DOHH2 (cell line): ENCODE measurements at regions not wholly inside any gene's neighbourhood (a gene's known extent, or its start where the extent isn't known, plus 50 kb on each side); places are given as distances from the start of the nearest gene placed in this dataset.

Source experiments
- H3F3A ChIP-seq: fragments of 200-600 bp; sonication (generic), shearing (Covaris generic); 2 replicates; pipeline ENCODE4 v1.6.0; 2016; ENCODE audit warnings: antibody characterized with exemption, mild to moderate bottlenecking; ENCODE audit not compliant: control insufficient read depth, insufficient read depth
- H3K27ac ChIP-seq: fragments of 200-600 bp; sonication (generic); 2 replicates; pipeline ENCODE4 v1.5.1; 2014; ENCODE audit warnings: low read depth, mild to moderate bottlenecking, low read length, moderate library complexity
- H3K27me3 ChIP-seq: fragments of 200-600 bp; sonication (generic); 2 replicates; pipeline ENCODE4 v1.6.1; 2014; ENCODE audit warnings: mild to moderate bottlenecking, low read length, mixed read lengths; ENCODE audit not compliant: control insufficient read depth
- H3K36me3 ChIP-seq: fragments of 200-600 bp; sonication (generic); 2 replicates; pipeline ENCODE4 v1.6.1; 2014; ENCODE audit warnings: mild to moderate bottlenecking, low read length, moderate library complexity, mixed read lengths; ENCODE audit not compliant: control insufficient read depth
- H3K4me1 ChIP-seq: fragments of 200-600 bp; sonication (generic); 2 replicates; pipeline ENCODE4 v1.6.1; 2014; ENCODE audit warnings: mild to moderate bottlenecking, low read length, mixed read lengths; ENCODE audit not compliant: control insufficient read depth
- H3K4me2 ChIP-seq: fragments of 200-600 bp; sonication (generic); 2 replicates; pipeline ENCODE4 v1.6.0; 2014; ENCODE audit warnings: mild to moderate bottlenecking, low read length, moderate library complexity
- H3K4me3 ChIP-seq: fragments of 200-600 bp; sonication (generic); 2 replicates; pipeline ENCODE4 v1.5.1; 2014; ENCODE audit warnings: mild to moderate bottlenecking, low read length, mixed read lengths
- H3K79me2 ChIP-seq: fragments of 200-600 bp; sonication (generic); 2 replicates; pipeline ENCODE4 v1.6.1; 2014; ENCODE audit warnings: mild to moderate bottlenecking, low read length, mixed read lengths; ENCODE audit not compliant: control insufficient read depth
- H3K9me2 ChIP-seq: fragments of 200-600 bp; sonication (generic); replicated peaks from 2 replicates; pipeline ENCODE4 v1.6.1; 2014; ENCODE audit warnings: mild to moderate bottlenecking, low read length, mixed read lengths; ENCODE audit not compliant: control insufficient read depth
- H3K9me3 ChIP-seq: fragments of 200-600 bp; sonication (generic); 2 replicates; pipeline ENCODE4 v1.6.1; 2014; ENCODE audit warnings: antibody characterized with exemption, low read length, mixed read lengths; ENCODE audit not compliant: control insufficient read depth, insufficient read depth
- H4K20me1 ChIP-seq: fragments of 200-600 bp; sonication (generic); 2 replicates; pipeline ENCODE4 v1.6.0; 2014; ENCODE audit warnings: low read depth, mild to moderate bottlenecking, antibody characterized with exemption, low read length, moderate library complexity; ENCODE audit not compliant: control insufficient read depth, insufficient read depth
- CTCF ChIP-seq: fragments of 200-600 bp; sonication (generic); IDR thresholded peaks from one replicate; pipeline ENCODE4 v1.5.1; 2014; ENCODE audit warnings: antibody characterized with exemption, mild to moderate bottlenecking, low read depth, low read length; ENCODE audit not compliant: poor library complexity, severe bottlenecking
- EZH2phosphoT487 ChIP-seq: fragments of 200-600 bp; sonication (generic); IDR thresholded peaks from 2 replicates; pipeline ENCODE4 v1.6.1; 2017; ENCODE audit warnings: borderline replicate concordance, mild to moderate bottlenecking, antibody characterized with exemption, low read length, moderate library complexity, mixed read lengths

GRCh38 chr2:236712961-236713673 is 143.5 kb downstream of the ACKR3 start:
- H3F3A ChIP-seq: no peaks in the 10 kb centered on the region

GRCh38 chr2:236714080-236714479 is 144.5 kb downstream of the ACKR3 start:
- no peak overlapping the region for H3K4me3 ChIP-seq
- no peaks in the 10 kb centered on the region for H3K27me3 ChIP-seq
- no peak for TF ChIP-seq CTCF
- H4K20me1 ChIP-seq: no peaks in the 10 kb centered on the region
- no peaks in the 10 kb centered on the region for H3K9me2 ChIP-seq
- no peak overlapping the region for H3K27ac ChIP-seq
- no peaks in the 10 kb centered on the region for H3K79me2 ChIP-seq
- H3K36me3 ChIP-seq: no peaks in the 10 kb centered on the region
- H3K4me2 ChIP-seq: no peak overlapping the region
- H3K4me1 ChIP-seq: no peaks in the 10 kb centered on the region
- H3K9me3 ChIP-seq: no peaks in the 10 kb centered on the region
- no peaks in the 10 kb centered on the region for H3F3A ChIP-seq

More at GRCh38 chr2:236712961-236713673, 143.5 kb downstream of the ACKR3 start:
- TF ChIP-seq EZH2phosphoT487 (no peak), CTCF (no peak)
- Histone ChIP-seq H3K4me2 (no peak overlapping the region), H3K4me3 (no peak overlapping the region), H3K36me3 (no peaks in the 10 kb centered on the region), H3K4me1 (no peaks in the 10 kb centered on the region), H3K9me3 (no peaks in the 10 kb centered on the region), H4K20me1 (no peaks in the 10 kb centered on the region), H3K9me2 (no peaks in the 10 kb centered on the region), H3K27ac (no peak overlapping the region), H3K27me3 (no peaks in the 10 kb centered on the region), H3K79me2 (no peaks in the 10 kb centered on the region)

GRCh38 chr2:236715077-236715476 is 145.5 kb downstream of the ACKR3 start:
- no peaks in the 10 kb centered on the region for H3K4me1 ChIP-seq
- no peaks in the 10 kb centered on the region for H3K36me3 ChIP-seq
- no peaks in the 10 kb centered on the region for H3K27me3 ChIP-seq
- no peaks in the 10 kb centered on the region for H3F3A ChIP-seq
- no peaks in the 10 kb centered on the region for H3K9me3 ChIP-seq
- TF ChIP-seq CTCF (no peak), EZH2phosphoT487 (no peak)
- H3K4me3 ChIP-seq: no peak overlapping the region
- no peak overlapping the region for H3K4me2 ChIP-seq
- H3K79me2 ChIP-seq: no peaks in the 10 kb centered on the region
- no peak overlapping the region for H3K27ac ChIP-seq
- no peaks in the 10 kb centered on the region for H4K20me1 ChIP-seq
- no peaks in the 10 kb centered on the region for H3K9me2 ChIP-seq
